DMS153 (cell line): ENCODE measurements at regions not wholly inside any gene's neighbourhood (a gene's known extent, or its start where the extent isn't known, plus 50 kb on each side); places are given as distances from the start of the nearest gene placed in this dataset.

Experiments used
- DNase-seq: peaks from one replicate; lab custom pipeline; 2025; lab: John Stamatoyannopoulos, UW

DNA sequence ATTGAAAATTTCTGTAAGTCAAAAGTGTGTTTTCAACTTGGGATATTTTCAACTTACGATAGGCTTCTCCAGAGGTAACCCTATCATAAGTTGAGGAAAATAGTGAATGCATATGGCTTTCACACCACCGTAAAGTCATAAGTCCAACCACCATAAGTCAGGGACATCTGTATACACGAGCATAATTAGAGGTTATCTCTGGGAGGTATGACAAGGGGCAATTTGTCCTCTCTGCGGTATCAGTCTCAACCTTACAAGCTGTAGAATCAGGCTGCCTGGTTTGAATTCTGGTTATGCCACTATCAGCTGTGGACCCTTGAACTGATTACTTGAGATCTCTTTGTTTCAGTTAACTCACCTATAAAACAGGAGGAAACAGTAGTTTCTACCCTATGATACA, 202.9 kb upstream of the JARID2 start:
- DNase-seq, result no peak

DNA sequence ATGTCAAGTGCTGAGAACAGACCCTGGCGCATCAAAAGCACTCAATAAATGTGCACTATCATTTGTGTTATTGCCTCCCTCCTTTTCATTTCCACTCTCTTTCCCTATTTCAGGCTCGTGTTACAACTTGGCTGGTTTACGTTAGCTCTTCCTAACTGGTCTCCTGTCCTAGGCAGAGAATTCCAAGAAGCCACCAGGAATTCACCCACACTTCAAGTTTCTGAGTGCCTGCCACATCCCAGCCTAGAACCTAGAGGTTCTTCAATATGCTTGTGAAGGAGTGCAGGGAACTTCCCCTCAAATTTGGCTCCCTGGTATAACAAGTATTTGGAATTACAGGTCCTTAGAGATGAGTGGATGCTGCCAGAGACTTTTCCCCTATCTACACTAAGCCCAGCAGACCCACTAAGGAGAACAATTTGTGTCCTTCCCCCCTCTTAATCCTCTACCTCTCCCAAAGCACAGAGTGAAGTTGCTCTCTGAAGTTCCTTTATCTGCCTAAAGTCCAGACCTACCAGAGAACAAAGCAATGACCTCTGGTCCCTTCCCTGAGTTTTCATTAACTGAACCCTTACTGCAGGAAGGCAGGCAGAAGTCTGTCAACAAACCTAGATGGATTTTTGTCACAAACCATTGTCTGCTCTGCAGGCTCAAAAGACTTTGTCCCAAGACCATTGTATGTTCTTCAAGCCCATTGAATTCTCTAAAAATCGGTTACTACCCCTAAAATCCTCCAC, 201.6 kb upstream of the JARID2 start:
- DNase-seq, result no peak

DNA sequence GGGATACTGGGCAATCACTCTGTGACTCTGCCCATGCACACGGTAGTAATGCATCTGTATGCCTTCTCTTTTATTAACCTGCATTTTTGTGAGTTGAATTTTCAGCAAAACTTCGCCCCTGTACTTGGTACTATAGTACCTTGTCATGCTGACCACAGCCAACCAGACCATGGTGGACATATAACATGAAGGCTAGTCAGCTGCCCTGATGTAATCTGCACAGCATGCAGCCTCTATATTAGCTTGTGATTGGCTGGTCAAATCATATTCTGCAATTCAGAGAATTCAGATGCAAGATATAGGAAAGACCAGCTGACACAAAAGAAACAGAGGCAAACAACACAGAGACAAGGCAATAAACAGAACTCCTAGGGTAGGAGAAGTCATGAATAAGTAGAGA, 200.9 kb upstream of the JARID2 start:
- DNase-seq, result no peak

DNA sequence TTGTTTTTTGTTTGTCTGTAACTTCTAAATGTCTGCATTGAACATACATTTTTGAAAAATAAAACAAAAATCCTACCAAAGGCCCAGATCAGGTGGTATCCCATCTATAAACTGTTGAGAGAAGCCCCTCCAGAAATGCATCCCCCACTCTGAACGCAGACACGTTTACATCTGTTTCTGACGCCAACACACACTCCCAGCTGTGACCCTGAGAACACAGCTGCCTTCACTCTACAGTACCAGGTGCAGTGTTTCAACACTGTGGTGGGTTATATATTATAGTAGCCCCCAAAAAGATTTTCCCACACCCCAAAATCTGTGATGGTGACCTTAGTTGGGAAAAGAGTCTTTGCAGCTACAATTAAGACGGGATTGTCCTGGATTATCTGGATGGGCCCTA, 199.1 kb upstream of the JARID2 start:
- DNase-seq, result no peak

DNA sequence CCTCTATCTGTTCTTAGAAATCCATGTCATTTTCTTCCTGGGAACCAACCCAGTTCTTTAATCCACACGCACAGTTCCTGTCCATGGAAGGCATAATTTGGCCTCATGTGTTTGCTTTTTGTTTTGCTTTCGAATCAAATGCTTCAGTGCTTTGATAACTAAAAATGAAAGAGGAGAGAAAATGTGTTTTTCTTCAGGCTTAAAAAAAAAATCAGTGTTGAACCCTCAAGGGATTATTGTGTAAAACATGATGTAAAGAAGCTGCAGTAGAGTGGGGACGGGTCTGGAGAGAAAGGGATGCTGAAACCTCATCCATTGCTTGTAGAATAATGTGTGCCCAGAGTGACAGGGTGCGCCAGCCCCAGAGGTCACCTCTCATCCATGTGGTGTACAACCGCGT, 197.5 kb upstream of the JARID2 start:
- no peak for DNase-seq

DNA sequence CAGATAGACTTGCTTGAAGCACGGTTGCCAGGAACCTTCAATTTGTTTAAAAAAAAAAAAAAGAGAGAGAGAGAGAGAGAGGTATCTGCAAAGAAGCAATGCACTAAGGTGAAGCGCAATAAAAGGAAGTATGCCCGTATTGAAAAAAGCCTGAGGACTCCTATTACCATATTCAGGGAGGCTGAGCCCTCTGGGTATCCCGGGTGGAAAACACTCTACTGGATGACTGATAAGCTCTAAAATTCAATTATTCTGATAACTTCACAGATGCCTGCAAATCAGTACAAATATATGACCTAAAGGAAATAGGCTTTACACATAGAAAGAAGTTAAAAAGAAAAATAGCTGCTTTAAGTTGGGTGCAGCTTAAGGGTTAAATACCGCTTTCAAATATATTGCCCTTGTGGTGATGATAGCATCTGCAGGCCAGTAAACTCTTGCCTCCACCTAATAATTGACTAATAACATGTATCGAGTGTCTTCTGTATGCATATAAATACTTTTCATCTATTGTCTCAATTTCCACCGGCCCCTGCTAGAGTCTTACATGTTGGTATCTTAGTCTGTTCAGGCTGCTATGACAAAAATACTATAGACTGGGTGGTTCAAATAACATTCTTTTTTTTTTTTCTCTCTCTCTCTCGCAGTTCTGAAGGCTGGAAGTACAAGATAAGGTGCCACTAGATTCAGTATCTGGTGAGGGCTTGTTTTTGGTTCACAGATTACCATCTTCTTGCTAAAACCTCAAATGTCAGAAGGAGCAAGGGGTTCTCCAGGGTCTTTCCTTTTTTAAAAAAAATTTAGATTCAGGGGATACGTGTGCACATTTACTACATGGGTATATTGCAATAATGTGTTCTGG, 187.4 kb upstream of the JARID2 start:
- DNase-seq, result no peak

DNA sequence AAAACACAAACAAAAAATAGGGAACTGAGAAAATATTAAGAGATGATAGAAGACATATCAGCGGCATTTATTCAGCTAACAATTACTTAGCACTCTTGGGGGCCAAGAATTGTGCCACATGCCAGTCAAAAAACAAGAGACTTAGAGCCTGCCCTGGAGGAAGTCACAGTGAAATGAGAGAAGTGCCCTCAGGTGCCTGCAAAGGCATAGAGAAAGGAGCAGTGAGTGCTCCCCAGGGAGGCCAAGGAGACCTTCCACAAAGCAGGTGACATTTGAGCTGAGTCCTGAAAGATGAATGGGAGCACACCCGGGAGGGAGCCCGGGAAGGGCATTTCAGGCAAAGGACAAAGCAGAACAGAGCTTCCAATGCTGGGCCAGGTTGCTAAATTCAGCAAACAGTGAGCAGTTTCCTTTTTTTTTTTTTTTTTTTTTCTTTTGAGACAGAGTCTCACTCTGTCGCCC, 184.7 kb upstream of the JARID2 start:
- peak; percentile 53 for DNase-seq

DNA sequence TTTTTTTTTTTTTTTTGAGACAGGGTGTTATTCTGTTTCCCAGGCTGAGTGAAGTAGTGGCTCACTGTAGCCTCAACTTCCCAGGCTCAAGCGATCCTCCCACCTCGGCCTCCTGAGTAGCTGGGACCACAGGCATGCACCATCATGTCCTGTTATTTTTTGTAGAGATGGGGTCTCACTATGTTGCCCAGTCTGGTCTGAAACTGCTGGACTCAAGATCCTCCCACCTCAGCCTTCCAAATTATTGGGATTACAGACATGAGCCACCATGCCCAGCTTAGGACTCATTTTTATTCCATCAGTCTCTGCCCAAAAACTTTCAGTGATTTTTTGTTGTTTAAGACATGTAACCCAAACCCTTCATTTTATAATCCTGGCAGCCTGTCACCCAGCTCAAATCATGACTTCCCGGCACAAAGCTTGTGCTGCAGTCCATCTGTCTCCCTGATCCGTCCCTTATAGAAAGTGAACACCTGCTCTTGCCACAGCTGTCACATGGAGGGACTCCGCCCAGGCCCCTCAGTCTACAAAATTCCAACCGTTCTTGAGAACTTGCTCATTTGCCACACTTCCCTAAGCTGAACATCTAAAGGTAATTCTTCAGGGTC, 183.9 kb upstream of the JARID2 start:
- no peak for DNase-seq

DNA sequence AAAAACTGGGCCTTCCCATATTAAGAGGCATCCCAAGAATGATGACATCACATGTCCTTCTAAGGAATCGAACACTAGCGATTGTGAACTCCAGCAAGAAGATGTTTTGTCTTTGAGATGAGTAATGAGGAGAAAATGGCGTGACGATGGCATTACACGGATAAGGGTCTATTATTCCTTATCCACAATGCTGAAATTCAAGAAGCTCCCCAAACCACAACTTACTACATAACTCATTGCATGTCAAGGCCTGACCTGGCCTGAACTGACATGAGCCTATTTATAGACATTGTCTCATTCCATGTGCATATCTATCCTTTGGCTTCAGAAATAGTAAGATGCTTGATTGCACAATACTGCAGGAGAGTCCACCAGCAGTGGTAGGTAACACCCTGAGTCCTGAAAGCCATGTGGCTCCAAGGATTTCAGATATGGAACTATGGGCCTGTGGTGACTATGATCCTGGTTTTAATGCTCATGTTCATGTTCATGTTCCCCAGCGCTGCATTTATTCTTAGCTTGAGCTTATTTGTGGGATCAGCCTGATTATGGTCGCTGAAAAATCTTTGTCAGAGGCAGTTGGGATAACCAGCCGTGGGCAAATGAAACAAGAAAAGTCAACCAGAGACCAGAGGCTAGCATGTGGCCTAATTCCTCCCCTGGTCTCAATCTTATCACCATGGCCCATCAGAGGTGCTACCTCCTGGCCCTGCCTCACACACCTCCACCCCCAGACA, 183.2 kb upstream of the JARID2 start:
- no peak for DNase-seq

DNA sequence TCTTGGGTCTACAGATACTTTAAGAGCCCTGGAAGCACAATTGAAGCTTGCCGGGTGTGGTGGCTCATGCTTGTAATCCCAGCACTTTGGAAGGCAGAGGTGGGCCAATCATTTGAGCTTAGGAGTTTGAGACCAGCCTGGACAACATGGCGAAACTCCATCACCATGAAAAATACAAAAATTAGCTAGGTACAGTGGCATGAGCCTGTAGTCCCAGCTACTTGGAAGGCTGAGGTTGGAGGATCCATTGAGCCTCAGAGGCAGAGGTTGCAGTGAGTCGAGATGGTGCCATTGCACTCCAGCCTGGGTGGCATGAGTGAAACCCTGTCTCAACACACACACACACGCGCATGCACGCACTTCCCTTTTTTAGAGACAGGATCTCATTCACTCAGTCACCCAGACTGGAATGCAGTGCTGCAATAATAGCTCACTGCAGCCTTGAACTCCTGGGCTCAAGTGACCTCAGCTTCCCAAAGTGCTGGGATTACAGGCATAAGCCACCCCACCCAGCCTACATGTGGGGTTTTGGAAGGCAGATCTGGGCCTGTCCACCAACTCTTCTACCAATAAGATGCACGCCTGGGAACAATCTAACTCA, 182.5 kb upstream of the JARID2 start:
- no peak for DNase-seq

DNA sequence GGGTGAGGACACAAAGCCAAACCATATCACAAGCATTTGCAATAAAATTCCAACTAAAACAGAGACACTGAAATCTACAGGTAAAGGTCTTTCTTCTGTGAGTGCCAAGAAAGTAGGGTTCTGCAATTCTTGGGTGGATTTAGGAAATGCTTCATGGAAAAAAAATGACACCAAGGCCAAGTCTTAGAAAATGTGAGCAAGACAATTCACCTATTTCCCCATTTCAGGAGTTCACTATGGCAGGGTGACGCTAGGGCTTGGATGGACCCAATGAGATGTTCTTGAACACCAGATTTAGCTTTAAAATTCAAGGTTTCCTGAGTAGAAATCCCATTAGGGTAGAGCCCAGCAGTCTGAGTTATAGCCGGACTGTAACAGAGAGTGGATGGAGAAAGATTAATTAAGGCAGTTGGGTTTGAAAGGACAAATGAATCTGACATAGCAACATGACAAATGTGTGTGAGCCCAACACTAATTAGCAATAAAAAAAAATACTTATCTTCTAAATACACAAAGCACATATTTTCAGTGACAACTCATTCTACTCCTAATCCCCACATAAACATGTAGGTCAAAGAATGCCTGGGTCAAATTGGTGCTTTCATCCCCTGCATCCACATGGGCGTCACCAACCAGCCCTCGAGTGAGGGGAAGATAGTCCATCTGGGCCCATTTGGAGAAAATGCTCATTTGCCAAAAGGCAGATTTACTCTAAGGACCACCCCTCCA, 180.4 kb upstream of the JARID2 start:
- no peak for DNase-seq

DNA sequence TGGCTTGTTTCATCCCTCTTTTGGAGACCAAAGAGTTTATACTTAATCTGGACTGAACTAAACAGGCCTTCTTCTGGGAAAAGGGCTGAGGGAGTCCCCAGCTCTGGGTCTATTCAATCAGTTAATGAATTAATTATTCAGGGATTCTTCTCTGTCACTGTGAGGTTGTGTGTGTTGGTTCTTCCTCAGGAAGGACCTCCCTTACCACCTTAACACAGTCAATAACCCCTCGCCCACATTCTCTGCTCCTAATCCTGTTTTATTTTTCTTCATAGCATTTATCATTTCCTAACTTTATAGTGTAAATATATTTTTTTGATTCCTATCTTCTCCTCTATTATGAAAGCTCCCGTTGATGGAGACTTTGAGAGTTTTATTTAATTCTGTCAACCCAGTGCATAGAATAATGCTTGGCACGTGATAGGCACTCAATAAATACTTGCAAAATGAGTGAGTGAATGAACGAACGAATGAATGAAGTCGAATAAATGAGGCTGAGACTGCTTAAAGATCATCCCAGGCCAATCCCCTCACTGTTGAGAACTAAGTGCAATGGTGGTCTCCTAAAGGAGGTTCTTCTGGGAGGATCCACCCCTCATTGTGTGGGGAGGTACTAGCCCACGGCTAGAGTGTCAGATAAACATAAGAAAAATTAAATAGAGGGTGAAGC, 179.6 kb upstream of the JARID2 start:
- no peak for DNase-seq

DNA sequence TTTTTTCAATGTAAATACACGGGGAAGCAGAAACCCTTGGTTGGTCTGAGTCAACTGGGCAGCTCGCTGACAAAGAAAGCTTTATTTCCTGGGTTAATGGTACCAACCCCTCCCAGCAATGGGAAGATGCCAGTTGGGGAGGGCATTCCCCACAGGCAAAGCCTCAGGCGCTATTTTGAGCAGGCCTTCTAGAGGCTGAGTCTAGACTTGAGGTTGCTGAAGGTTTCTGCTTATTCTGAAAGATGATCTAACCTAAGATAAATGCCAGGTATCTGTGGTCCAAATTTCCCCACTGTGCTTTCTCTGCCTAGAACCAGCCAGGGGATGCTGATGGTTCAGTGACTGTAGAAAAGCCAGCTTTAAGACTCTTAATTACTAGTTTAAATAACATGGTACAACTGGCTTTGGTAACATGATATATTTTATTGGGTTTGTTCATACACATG, 172.5 kb upstream of the JARID2 start:
- DNase-seq, result no peak

DNA sequence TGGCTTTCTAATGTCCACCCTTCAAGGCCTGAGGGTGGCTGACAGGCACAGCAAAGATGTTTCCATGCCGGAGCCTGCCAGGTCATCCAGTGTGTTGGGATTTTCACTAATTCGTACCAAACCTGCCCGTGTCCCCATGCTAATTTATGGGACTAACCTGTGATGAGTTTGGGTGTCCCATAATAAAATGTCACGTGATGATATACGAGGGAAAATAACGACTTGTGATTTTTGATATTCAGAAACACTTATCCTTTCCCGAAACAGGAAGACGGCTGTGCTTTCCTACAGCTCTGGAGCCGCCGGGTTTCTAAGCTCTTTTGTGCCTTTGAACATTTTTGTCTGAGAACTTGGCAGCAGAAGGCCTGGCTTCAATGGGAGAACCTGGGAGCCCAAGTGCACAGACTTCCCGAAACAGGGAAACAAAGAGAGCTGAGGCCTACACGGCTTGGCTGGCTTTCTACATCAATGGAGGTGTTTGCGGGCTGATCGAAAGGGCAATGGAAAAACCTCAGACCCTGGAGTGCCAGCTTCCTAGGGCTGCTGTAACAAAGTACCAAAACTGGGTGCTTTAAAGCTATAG, 171.9 kb upstream of the JARID2 start:
- no peak for DNase-seq

DNA sequence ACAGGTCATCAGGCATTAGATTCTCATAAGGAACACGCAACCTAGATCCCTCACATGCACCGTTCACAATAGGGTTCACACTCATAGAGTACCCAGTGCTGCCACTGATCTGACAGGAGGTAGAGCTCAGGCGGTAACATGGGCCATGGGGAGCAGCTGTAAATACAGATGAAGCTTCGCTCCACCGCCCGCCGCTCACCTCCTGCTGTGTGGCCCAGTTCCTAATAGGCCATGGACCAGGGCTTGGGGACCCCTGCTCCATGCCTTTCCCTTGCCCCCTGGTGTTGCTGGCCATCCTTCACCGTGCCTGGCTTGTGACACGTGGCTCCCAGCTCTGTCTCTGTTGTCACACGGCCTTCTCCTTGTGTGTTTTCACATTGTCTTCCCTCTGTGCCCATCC, 171.1 kb upstream of the JARID2 start:
- no peak for DNase-seq

DNA sequence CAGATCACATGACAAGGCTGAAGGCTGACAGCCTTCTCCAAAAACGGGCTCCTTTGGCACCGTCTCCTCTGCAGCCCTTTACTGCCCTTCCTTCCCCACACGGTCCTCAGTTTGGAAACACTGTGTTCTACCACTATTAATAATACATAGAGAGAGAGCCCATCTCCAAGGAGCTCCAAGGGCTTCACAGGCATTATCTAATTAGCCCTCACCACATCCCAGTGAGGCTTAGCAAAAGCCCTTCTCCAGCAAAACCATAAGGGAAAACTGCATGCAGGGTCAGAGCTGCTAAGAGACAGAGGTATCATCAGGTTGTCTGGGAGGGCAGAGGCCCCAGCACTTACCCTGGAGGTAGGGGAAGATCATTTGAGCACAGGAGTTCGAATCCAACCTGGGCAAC, 169.3 kb upstream of the JARID2 start:
- no peak for DNase-seq

DNA sequence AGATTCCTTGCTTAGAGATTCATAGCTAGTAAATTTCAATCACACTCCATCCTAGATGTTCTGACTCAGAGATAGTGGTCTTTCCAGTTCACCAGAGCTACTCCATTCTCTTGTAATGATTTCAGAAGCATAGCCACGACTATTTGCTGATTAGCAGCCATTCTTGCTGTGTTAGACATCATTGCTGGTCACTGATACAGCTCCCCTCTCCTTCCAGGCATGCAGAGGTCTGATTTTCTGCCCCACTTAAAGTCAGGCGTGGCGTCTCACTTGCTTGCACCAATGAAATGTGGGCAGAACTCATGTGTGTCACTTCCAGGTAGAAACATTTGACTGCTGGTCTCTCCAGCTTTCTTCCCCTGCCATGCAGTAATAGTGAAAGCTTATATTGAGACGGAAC, 168.9 kb upstream of the JARID2 start:
- no peak for DNase-seq

DNA sequence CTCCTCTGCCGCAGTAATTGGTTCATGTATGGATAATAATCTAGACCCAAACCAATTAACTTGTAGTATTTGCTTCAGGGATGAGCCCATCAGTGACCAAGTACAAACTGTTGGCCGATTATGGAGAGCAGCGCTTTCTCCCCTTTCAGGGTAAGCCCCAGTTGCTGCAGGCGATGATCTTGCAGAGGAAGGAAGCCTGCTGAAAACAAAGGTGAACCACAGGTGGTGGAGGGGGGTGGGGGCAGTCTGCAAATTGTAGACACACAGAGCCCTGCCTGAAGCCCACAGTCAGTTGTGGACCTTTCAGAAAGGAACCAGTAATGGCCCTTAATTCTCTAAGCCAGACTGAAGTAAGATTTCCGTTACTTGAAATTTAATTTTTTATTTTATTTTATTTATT, 167.9 kb upstream of the JARID2 start:
- no peak for DNase-seq

DNA sequence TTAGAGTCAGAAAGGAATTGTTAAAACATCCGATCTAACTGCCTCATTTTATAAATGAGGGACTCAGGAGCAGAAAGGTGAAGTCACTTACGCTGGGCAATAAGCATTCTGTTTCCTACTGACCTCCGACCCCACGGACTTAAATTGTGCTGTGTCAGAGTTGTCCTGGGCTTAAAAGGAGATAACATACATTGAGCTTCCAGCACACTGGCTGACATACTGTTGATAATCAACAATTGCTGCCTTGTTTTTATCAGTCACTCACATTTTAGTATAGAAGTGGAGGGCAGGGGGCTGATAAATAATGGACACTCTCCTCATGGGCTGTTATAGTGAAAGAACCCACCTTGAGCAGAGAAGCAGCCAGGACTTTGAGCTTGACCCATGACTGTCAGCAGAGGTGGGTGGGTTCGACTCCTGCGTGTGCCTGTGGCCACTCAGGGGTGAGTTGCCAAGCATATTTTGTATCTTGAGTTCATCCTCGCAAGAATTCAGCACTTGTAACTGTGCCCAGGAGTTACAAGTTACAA, 166.5 kb upstream of the JARID2 start:
- no peak for DNase-seq

DNA sequence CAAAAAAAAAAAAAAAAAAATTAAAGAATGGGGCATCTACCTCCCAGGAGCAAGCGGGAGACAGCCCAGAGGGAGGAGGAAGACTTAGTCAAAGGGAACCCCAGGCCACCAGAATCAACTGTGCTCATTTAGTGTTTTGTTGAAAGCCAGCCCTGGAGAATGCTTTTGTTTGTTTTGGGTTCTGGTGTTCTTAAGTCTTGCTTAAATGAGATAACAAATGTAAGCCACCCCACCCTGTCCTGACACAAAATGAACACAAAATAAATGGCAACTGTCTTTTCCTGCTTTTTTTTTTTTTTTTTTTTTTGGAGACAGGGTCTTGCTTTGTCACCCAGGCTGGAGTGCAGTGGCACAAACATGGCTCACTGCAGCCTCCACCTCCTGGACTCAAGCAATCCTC, 165.0 kb upstream of the JARID2 start:
- no peak for DNase-seq
